ENCODE measurements at regions not wholly inside any gene's neighbourhood (a gene's known extent, or its start where the extent isn't known, plus 50 kb on each side); places are given as distances from the start of the nearest gene placed in this dataset.

- intact Hi-C loops (cut with micrococcal nuclease; ENCODE audit: unreplicated experiment) = no loop called here
- TF ChIP-seq CTCF (IDR thresholded peaks at IDR 0.05; ENCODE audit: unreplicated experiment) = no peak
- H3K27ac Mint-ChIP-seq (ENCODE audit: unreplicated experiment) = no peak overlapping the region
- H3K4me3 Mint-ChIP-seq (ENCODE audit: low read depth, unreplicated experiment) = no peak overlapping the region
- no peaks in the 10 kb centered on the region for H3K27me3 Mint-ChIP-seq (ENCODE audit: unreplicated experiment)
- CTCF ChIA-PET = no interaction called here
- BruUV-seq (replicated peaks) = no TSS peak
- H3K9me3 Mint-ChIP-seq (ENCODE audit: low read depth, unreplicated experiment) = peaks cover 3% of the 10 kb centered on the region
- no peaks in the 10 kb centered on the region for H3K36me3 Mint-ChIP-seq (ENCODE audit: insufficient read depth, unreplicated experiment)
- H3K4me1 Mint-ChIP-seq (ENCODE audit: low read depth, unreplicated experiment) = no peaks in the 10 kb centered on the region
- DNase-seq = no peak
Measured at GRCh38 chr6:153858529-153858928, 180.5 kb upstream of the OPRM1 start.

- no peak overlapping the region for H3K4me3 Mint-ChIP-seq (ENCODE audit: low read depth, unreplicated experiment)
- H3K4me1 Mint-ChIP-seq (ENCODE audit: low read depth, unreplicated experiment) = no peaks in the 10 kb centered on the region
- no peak overlapping the region for H3K27ac Mint-ChIP-seq (ENCODE audit: unreplicated experiment)
- H3K27me3 Mint-ChIP-seq (ENCODE audit: unreplicated experiment) = no peaks in the 10 kb centered on the region
- intact Hi-C loops (cut with micrococcal nuclease; ENCODE audit: unreplicated experiment) = no loop called here
- DNase-seq = no peak
- CTCF ChIA-PET = no interaction called here
- TF ChIP-seq CTCF (IDR thresholded peaks at IDR 0.05; ENCODE audit: unreplicated experiment) = no peak
- BruUV-seq (replicated peaks) = no TSS peak
- H3K9me3 Mint-ChIP-seq (ENCODE audit: low read depth, unreplicated experiment) = peaks cover 3% of the 10 kb centered on the region
- no peaks in the 10 kb centered on the region for H3K36me3 Mint-ChIP-seq (ENCODE audit: insufficient read depth, unreplicated experiment)
Measured at GRCh38 chr6:153856929-153857376, 182.1 kb upstream of the OPRM1 start.

- CTCF ChIA-PET = no interaction called here
- Mint-ChIP-seq H3K27ac (ENCODE audit: unreplicated experiment) (no peak overlapping the region), H3K27me3 (ENCODE audit: unreplicated experiment) (no peaks in the 10 kb centered on the region)
Measured at GRCh38 chr6:153852481-153852880, 186.6 kb upstream of the OPRM1 start.

GRCh38 chr6:153852034-153852433 lies 187.0 kb upstream of the OPRM1 start:
- intact Hi-C loops (cut with micrococcal nuclease; ENCODE audit: unreplicated experiment) = no loop called here
- H3K4me1 Mint-ChIP-seq (ENCODE audit: low read depth, unreplicated experiment) = no peaks in the 10 kb centered on the region
- H3K27me3 Mint-ChIP-seq (ENCODE audit: unreplicated experiment) = no peaks in the 10 kb centered on the region
- no peak for DNase-seq
- no peak for TF ChIP-seq CTCF (IDR thresholded peaks at IDR 0.05; ENCODE audit: unreplicated experiment)
- H3K36me3 Mint-ChIP-seq (ENCODE audit: insufficient read depth, unreplicated experiment) = no peaks in the 10 kb centered on the region
- H3K9me3 Mint-ChIP-seq (ENCODE audit: low read depth, unreplicated experiment) = peaks cover 3% of the 10 kb centered on the region
- no TSS peak for BruUV-seq (replicated peaks)
- no peak overlapping the region for H3K27ac Mint-ChIP-seq (ENCODE audit: unreplicated experiment)
- H3K4me3 Mint-ChIP-seq (ENCODE audit: low read depth, unreplicated experiment) = no peak overlapping the region
- CTCF ChIA-PET = interaction anchor here (0.6 kb wide), 1 partner anchor 1999 kb away, joined by 4 read pairs; no protein-coding TSS in a partner anchor

More at GRCh38 chr6:153852481-153852880, 186.6 kb upstream of the OPRM1 start:
- TF ChIP-seq CTCF (IDR thresholded peaks at IDR 0.05; ENCODE audit: unreplicated experiment) = no peak
- DNase-seq = no peak
- BruUV-seq (replicated peaks) = no TSS peak
- Mint-ChIP-seq H3K4me3 (ENCODE audit: low read depth, unreplicated experiment) (no peak overlapping the region), H3K4me1 (ENCODE audit: low read depth, unreplicated experiment) (no peaks in the 10 kb centered on the region), H3K9me3 (ENCODE audit: low read depth, unreplicated experiment) (peaks cover 3% of the 10 kb centered on the region), H3K36me3 (ENCODE audit: insufficient read depth, unreplicated experiment) (no peaks in the 10 kb centered on the region)
- intact Hi-C loops (cut with micrococcal nuclease; ENCODE audit: unreplicated experiment) = no loop called here

Measured in Calu3 (cell line).